ENCODE measurements at regions not wholly inside any gene's neighbourhood (a gene's known extent, or its start where the extent isn't known, plus 50 kb on each side); places are given as distances from the start of the nearest gene placed in this dataset.

DNA sequence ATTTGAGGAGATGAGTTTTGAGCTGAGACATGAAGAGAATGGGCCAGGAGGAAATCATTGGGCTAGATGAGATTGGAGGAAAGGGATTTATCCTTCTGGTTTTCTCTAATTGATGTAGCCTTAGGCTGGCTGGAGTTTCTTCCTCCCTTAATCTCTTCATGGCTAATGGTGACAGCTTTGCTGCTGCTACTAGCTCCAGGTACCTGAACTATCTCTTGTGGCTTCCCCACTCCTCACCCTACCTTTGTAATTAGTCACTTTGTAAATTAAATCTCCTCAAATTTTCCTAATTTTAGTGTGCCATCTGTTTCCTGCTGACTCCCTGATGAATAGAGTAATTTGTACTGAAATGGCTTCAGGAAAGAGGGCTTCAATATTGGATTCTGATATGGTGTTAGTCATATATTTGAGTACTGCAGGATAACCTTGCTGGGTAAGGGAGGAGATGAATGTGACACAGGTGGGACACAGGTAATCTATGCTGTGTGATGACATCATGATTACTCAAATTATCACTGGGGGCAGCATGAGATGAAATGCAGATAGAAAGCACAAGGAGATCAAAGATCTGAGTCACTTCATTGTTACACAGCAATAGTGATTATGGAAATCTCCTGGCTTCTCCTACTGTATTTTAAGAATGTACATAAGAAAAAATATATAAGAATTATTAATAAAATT lies 1134.1 kb upstream of the DDX18 start:
- H3K9me3 ChIP-seq (replicated peaks) = no peaks in the 10 kb centered on the region
- H3K36me3 ChIP-seq = no peaks in the 10 kb centered on the region
- H3K4me3 ChIP-seq = no peak overlapping the region
- DNase-seq = no peak
- TF ChIP-seq, protein P1, sequence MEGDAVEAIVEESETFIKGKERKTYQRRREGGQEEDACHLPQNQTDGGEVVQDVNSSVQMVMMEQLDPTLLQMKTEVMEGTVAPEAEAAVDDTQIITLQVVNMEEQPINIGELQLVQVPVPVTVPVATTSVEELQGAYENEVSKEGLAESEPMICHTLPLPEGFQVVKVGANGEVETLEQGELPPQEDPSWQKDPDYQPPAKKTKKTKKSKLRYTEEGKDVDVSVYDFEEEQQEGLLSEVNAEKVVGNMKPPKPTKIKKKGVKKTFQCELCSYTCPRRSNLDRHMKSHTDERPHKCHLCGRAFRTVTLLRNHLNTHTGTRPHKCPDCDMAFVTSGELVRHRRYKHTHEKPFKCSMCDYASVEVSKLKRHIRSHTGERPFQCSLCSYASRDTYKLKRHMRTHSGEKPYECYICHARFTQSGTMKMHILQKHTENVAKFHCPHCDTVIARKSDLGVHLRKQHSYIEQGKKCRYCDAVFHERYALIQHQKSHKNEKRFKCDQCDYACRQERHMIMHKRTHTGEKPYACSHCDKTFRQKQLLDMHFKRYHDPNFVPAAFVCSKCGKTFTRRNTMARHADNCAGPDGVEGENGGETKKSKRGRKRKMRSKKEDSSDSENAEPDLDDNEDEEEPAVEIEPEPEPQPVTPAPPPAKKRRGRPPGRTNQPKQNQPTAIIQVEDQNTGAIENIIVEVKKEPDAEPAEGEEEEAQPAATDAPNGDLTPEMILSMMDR (IDR thresholded peaks at IDR 0.05; ENCODE audit: borderline replicate concordance) = no peak
- intact Hi-C loops (cut with micrococcal nuclease) = no loop called here
- H3K4me1 ChIP-seq = no peaks in the 10 kb centered on the region
- H3K27me3 ChIP-seq (ENCODE audit: low read depth) = no peaks in the 10 kb centered on the region
- H3K27ac ChIP-seq (replicated peaks) = no peak overlapping the region

DNA sequence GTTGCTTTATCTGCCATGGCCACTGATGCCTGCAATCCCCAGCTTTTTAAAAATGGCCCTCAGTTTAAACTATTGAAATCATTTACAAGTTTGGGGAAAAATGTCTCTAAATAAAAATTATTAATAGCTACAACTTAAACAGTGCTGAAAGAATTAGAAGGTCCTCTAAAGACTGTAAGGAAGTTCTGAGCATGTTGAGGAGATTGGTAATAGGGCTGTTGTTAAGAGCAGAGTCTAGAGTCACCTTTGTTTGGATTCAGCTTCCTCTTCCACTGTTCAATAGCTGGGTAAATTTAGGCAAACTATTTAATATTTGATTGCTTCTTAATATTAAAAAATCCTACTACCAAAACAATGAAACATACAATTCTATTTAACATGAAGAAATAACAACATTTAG lies 1127.1 kb upstream of the DDX18 start:
- H3K4me1 ChIP-seq = no peaks in the 10 kb centered on the region
- peaks cover 30% of the 10 kb centered on the region for H3K9me3 ChIP-seq (replicated peaks)
- H3K4me3 ChIP-seq = no peak overlapping the region
- TF ChIP-seq, protein P1 (IDR thresholded peaks at IDR 0.05; ENCODE audit: borderline replicate concordance) = no peak
- H3K27ac ChIP-seq (replicated peaks) = no peak overlapping the region
- H3K27me3 ChIP-seq (ENCODE audit: low read depth) = no peaks in the 10 kb centered on the region
- no peak for DNase-seq
- intact Hi-C loops (cut with micrococcal nuclease) = no loop called here
- H3K36me3 ChIP-seq = no peaks in the 10 kb centered on the region

DNA sequence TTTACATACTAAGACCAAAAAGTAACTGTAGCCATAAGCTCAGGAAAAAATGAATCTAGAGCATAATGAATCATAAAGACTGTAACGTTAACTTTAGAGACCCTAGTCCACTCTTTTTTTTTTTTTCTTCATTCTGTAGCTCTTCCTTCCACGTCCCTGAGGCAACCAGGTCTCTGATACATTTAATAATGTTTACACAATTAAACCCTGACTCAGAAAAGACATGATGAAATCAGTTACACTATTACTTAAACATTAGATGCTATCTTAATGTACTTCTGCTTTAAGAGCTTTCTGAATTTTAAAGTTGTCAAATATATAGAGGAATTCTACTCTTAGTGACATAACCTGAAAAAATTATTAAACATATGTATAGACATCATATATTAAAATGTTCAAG lies 1121.5 kb upstream of the DDX18 start:
- Histone ChIP-seq H3K4me3 (no peak overlapping the region), H3K36me3 (no peaks in the 10 kb centered on the region), H3K27me3 (ENCODE audit: low read depth) (no peaks in the 10 kb centered on the region), H3K9me3 (replicated peaks) (peaks cover 16% of the 10 kb centered on the region), H3K4me1 (no peaks in the 10 kb centered on the region), H3K27ac (replicated peaks) (no peak overlapping the region)
- TF ChIP-seq, protein P1 (IDR thresholded peaks at IDR 0.05; ENCODE audit: borderline replicate concordance) = no peak
- intact Hi-C loops (cut with micrococcal nuclease) = no loop called here
- DNase-seq = no peak

DNA sequence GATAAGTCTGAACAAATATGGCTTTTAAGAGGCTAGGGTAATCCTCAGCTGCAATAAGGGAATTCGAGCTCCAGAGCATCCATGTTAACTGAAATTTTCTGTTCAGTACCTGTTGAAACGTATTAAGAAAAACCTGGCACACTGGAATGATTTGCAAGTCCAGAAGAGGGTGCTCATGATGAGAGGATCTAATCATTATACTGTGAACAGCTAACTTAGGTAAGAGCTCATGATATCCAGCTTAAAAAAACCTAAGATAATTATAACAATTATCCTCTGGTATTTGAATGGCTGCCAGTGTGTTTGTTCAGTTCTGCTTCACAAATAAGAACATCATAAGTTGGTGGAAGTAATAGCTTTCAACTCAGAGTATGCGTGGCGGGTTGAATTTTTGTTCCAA lies 1118.3 kb upstream of the DDX18 start:
- Histone ChIP-seq H3K9me3 (replicated peaks) (no peaks in the 10 kb centered on the region), H3K27me3 (ENCODE audit: low read depth) (no peaks in the 10 kb centered on the region), H3K27ac (replicated peaks) (no peak overlapping the region), H3K36me3 (no peaks in the 10 kb centered on the region), H3K4me1 (no peaks in the 10 kb centered on the region), H3K4me3 (no peak overlapping the region)
- DNase-seq = no peak
- TF ChIP-seq, protein P1 (IDR thresholded peaks at IDR 0.05; ENCODE audit: borderline replicate concordance) = no peak
- intact Hi-C loops (cut with micrococcal nuclease) = no loop called here

DNA sequence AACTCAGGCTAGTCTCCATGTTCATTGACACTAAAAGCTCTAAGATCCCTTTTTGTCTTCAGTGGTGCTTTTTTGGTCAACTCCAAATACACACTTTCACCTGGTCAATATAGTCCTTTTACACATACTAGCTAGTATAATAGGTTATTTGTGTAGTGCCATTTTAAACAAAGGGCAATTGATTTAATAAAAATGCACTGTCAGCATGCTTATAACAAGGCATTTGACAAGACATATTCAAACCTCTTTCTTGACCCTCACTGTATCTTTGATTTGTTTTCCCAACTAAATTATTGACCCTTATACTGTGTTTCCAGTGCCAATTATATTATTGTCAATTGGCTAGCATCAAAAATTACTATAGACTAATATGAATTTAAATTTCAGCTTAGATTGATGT lies 1117.6 kb upstream of the DDX18 start:
- Histone ChIP-seq H3K36me3 (no peaks in the 10 kb centered on the region), H3K4me3 (no peak overlapping the region), H3K27me3 (ENCODE audit: low read depth) (no peaks in the 10 kb centered on the region), H3K27ac (replicated peaks) (no peak overlapping the region), H3K4me1 (no peaks in the 10 kb centered on the region), H3K9me3 (replicated peaks) (no peaks in the 10 kb centered on the region)
- intact Hi-C loops (cut with micrococcal nuclease) = no loop called here
- DNase-seq = no peak
- TF ChIP-seq, protein P1 (IDR thresholded peaks at IDR 0.05; ENCODE audit: borderline replicate concordance) = no peak

Measured in left ventricle myocardium inferior (tissue), 1 donor.